NOMO-1 treated with DMSO at 0.1 percent for 48 hours (cell line): ENCODE measurements at regions not wholly inside any gene's neighbourhood (a gene's known extent, or its start where the extent isn't known, plus 50 kb on each side); places are given as distances from the start of the nearest gene placed in this dataset.
"Not testable (repeated sequence)": the region's sequence is repeated elsewhere in the genome, so short reads cannot be mapped to it uniquely, and the experiment has no call there.

Source experiments
- DNase-seq: peaks from one replicate; lab custom pipeline; 2025; ENCODE audit not compliant: unreplicated experiment; lab: John Stamatoyannopoulos, UW

- no peak for DNase-seq
Measured at GRCh38 chr3:164470471-164470870, 607.8 kb downstream of the SI start.

GRCh38 chr3:164468055-164468454 is 610.2 kb downstream of the SI start:
- no peak for DNase-seq

GRCh38 chr3:164467007-164467406 is 611.3 kb downstream of the SI start:
- DNase-seq = no peak

- DNase-seq = no peak
Measured at GRCh38 chr3:164465172-164465571, 613.1 kb downstream of the SI start.

DNA sequence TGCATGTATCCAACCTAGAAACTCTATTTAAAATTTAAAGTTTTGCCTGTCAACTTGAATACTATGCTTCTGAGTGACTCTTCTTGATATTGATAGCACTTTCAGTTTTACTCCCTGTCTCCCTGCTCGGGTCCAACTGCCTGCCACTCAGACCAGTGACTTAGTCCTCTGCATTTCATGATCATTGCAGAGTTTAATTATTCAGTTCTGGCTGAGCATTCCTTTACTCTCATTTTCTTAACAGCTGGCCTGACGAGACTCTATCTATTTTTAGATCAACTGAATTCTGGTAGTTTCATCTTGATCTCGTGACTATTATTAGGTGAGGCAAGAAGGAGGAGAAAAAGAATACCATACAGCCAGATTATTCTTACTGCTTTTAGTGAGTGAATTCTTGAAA is 617.4 kb downstream of the SI start:
- no peak for DNase-seq

- DNase-seq = no peak
Measured at GRCh38 chr3:164459521-164460151, 618.7 kb downstream of the SI start.

- no peak for DNase-seq
Measured at GRCh38 chr3:164458986-164459385, 619.3 kb downstream of the SI start.

- no peak for DNase-seq
Measured at GRCh38 chr3:164453714-164454113, 624.6 kb downstream of the SI start.

- no peak for DNase-seq
Measured at GRCh38 chr3:164452707-164453106, 625.6 kb downstream of the SI start.

GRCh38 chr3:164451072-164451910 is 627.0 kb downstream of the SI start:
- DNase-seq = no peak

GRCh38 chr3:164450276-164450905 is 627.9 kb downstream of the SI start:
- DNase-seq = no peak

DNA sequence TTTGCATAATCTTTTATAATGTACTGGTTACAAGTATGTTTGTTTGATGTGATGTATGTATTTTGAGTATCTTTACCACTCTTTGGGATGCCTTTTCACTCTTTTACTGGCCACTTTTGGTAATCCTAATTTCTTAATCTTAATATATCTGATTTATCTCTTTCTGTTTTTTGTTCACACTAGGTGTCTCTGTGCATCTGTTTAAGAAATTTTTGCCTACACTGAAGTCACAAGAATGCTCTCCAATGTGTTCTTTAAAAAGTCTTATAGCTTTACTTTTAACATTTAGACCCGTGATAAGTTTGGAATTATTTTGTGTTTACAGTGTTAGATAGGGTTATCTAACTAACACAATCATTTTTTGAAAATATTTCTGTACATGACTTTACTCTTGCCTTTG is 659.1 kb downstream of the SI start:
- no peak for DNase-seq

DNA sequence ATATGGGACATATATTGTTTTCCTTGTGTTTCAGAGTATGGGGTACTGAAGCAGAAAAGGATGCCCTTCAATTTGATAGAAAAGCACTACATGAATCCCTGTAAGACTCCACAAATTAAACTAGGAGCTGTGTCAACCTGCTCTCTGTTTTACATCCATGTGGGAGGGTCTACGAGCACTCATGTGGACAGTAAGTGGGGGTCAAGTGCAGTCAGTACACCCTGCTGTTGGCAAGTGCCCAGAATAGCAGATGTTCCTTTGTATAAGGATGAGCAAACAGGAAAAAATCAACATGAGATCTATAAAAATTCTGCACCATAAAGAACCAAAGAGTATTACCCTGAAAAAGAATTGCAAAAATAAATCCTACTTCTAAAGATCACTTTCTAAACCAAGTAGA is 659.9 kb downstream of the SI start:
- DNase-seq = no peak

DNA sequence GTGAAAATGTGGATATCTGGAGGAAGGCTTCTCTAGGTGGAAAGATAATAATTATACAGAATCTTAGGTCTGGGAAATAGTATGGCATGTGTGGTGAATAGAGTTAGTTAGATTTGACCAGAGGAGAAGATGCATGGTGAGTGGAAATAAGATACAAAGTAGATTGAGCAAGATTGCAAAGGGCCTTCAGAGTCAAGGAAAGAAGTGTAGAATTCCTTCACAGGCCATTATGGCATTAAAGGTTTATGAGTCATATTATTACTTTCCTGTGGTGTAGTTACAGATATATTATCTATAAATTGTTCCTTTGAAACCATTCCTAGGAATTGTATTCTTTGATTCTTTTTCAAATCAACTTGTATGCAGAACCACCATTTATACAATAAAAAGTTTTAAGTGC is 660.3 kb downstream of the SI start:
- no peak for DNase-seq

GRCh38 chr3:164416491-164417222 is 661.6 kb downstream of the SI start:
- no peak for DNase-seq

DNA sequence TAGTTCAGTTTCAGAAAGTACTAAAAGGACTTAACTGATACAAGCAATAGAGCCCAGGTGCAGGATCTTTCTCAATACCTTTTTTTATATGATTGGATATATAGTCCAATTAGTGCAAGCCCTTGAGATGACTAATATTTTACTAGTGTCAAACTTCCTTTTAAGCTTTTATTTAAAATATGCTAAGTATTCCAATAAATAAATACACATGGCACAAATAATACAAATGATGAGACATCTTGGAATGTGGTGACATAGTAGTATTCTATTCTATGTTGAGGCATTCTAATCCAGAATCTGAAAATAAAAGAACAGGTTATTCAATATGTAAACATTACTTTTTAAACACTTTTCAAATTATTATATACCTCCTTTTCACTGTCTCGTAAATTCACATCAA is 670.0 kb downstream of the SI start:
- no peak for DNase-seq

DNA sequence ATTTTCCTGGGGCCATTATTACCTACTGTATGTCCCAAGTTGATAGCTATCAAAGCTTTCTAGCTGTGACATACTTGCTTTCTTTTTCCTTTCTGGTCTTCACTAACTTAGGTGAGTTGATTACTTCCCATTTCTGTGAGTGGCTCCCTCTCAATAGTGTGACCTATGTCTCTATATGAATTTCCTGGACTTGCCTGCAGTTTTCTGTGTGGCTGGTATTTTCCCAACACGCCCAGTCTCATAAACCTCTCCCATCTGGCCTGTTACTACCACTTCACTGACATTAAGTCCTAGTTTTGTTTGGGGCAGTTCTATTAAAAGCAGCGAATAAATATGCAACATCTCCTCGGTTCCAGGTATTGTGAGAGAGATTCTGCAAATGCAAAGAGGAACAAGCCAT is 671.2 kb downstream of the SI start:
- no peak for DNase-seq

GRCh38 chr3:164406281-164406680 is 672.0 kb downstream of the SI start:
- no peak for DNase-seq

GRCh38 chr3:164401923-164402322 is 676.4 kb downstream of the SI start:
- no peak for DNase-seq

DNA sequence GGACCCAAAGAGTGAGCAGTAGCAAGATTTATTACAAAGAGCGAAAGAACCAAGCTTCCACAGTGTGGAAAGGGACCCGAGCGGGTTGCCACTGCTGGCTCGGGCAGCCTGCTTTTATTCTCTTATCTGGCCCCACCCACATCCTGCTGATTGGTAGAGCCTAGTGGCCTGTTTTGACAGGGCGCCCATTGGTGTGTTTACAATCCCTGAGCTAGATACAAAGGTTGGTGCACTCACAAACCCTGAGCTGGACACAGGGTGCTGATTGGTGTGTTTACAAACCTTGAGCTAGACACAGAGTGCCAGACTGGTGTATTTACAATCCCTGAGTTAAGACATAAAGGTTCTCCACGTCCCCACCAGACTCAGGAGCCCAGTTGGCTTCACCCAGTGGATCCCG is 676.9 kb downstream of the SI start:
- DNase-seq = not testable (repeated sequence)

GRCh38 chr3:164397462-164397861 is 680.8 kb downstream of the SI start:
- no peak for DNase-seq

GRCh38 chr3:164393171-164393570 is 685.1 kb downstream of the SI start:
- DNase-seq = no peak
